Skeletal muscle satellite cell (primary cell): ENCODE measurements at regions not wholly inside any gene's neighbourhood (a gene's known extent, or its start where the extent isn't known, plus 50 kb on each side); places are given as distances from the start of the nearest gene placed in this dataset.
"Not testable (repeated sequence)": the region's sequence is repeated elsewhere in the genome, so short reads cannot be mapped to it uniquely, and the experiment has no call there.

Source experiments
- H3K27me3 ChIP-seq: 2 replicates; pipeline ENCODE4 v1.7.0; 2013; ENCODE audit warnings: low read length; ENCODE audit not compliant: control insufficient read depth, insufficient read depth
- H3K36me3 ChIP-seq: 2 replicates; pipeline ENCODE4 v1.7.0; 2013; ENCODE audit warnings: mild to moderate bottlenecking, control low read depth, low read length; ENCODE audit not compliant: insufficient read depth
- H3K4me1 ChIP-seq: 2 replicates; pipeline ENCODE4 v1.7.0; 2013; ENCODE audit warnings: low read length; ENCODE audit not compliant: control insufficient read depth, insufficient read depth
- H3K4me2 ChIP-seq: 2 replicates; pipeline ENCODE4 v1.7.0; 2013; ENCODE audit warnings: mild to moderate bottlenecking, low read length
- H3K4me3 ChIP-seq: 2 replicates; pipeline ENCODE4 v1.7.0; 2013; ENCODE audit warnings: low read length
- H3K9ac ChIP-seq: 2 replicates; pipeline ENCODE4 v1.7.0; 2013; ENCODE audit warnings: mild to moderate bottlenecking, low read depth, low read length, moderate library complexity
- H3K9me3 ChIP-seq: replicated peaks from 2 replicates; pipeline ENCODE4 v1.7.0; 2013; ENCODE audit warnings: mild to moderate bottlenecking, control low read depth, low read length

DNA sequence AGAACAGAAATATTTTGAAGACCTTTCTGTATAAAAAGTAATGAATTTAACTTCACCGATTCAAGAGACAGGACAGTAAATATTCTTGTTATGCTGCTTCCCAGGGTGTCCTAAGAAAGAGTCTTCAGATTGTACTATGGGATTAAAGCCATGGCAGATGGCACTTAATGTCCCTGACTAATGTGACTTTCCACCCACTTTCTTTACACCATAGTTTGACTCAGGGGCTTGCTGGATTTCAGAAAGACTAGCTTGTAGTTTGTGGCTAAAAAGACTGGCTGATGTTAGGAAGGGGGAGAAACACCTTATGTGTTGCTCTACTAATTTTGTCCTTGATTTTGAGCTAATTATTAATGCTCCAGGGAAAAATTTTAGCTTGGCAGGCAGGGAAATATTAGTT lies 75.9 kb downstream of the UTRN start:
- Histone ChIP-seq H3K4me1 (peaks cover 30% of the 10 kb centered on the region), H3K36me3 (no peaks in the 10 kb centered on the region), H3K4me3 (no peak overlapping the region), H3K27me3 (no peaks in the 10 kb centered on the region), H3K9me3 (no peaks in the 10 kb centered on the region), H3K4me2 (no peak overlapping the region), H3K9ac (no peak overlapping the region)

GRCh38 chr6:144362042-144363018 lies 77.2 kb downstream of the UTRN start:
- Histone ChIP-seq H3K4me3 (no peak overlapping the region), H3K4me2 (no peak overlapping the region), H3K4me1 (peaks cover 30% of the 10 kb centered on the region), H3K9ac (no peak overlapping the region), H3K36me3 (no peaks in the 10 kb centered on the region), H3K9me3 (no peaks in the 10 kb centered on the region), H3K27me3 (no peaks in the 10 kb centered on the region)

DNA sequence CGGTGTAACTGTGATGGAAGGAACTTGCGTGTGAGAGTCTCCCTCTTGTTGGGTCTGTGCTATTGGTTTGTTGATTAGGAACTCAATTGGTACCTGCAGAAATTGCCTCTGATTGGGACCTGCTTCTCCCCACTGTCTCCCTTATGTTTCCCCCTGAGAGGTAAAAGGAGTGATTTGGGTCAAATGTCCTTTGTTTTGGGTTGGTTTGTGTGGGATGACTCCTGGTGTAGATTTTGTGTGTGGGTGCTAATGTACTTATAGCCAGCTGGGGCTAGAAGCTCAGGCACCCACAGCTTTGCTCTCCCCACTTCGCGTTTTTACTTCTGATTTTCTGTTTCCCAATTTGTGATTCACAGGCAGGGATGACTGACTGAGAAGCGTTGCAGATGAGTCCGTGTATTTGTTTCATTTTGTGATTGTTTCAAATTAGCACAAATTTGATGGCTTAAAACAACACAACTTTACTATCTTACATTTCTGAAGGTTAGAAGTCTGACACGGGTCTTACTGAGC lies 79.1 kb downstream of the UTRN start:
- H3K36me3 ChIP-seq, result no peaks in the 10 kb centered on the region
- peak overlapping the region; percentile 21 for H3K9ac ChIP-seq
- peaks cover 30% of the 10 kb centered on the region for H3K4me1 ChIP-seq
- no peaks in the 10 kb centered on the region for H3K27me3 ChIP-seq
- H3K9me3 ChIP-seq, result no peaks in the 10 kb centered on the region
- peak overlapping the region; percentile 35 for H3K4me3 ChIP-seq
- H3K4me2 ChIP-seq, result peak overlapping the region; percentile 75

DNA sequence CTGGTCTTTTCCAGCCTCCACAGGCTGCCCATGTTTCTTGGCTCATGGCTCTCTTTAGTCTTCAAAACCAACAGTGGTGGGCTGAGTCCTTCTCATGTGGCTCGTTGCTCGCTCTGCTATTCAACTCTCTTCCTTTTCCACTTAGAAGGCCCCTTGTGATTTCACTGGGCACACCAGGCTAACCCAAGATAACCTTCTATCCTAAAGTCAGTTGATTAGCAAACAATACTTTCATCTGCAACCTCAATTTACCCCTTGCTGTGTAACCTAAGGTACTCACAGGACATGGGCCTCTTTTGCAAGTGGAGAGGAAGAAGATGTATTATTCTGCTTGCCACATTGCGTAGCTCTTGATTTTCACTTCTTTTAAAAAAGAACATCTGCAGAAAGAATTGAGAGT lies 79.6 kb downstream of the UTRN start:
- peaks cover 30% of the 10 kb centered on the region for H3K4me1 ChIP-seq
- peak overlapping the region; percentile 35 for H3K4me3 ChIP-seq
- no peaks in the 10 kb centered on the region for H3K27me3 ChIP-seq
- H3K9ac ChIP-seq, result peak overlapping the region; percentile 21
- peak overlapping the region; percentile 75 for H3K4me2 ChIP-seq
- no peaks in the 10 kb centered on the region for H3K36me3 ChIP-seq
- no peaks in the 10 kb centered on the region for H3K9me3 ChIP-seq

DNA sequence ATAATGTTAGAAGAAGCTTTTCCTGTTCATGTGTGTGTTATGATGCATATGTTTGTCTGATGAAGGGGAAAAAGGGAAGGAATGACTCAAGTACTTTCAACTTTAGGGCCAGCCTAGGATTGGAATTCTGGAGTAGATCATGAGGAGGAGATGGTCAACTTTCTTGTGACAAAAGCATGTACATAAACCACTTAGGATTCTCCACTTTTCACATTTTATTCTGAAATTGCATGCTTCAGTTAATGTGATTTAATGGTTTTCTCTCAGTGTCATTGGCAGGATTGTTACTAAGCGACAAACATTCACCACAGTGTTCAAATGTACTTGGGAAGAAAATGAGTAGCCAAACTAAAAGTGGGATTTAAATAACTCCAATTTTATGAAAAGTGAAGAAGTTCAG lies 80.1 kb downstream of the UTRN start:
- Histone ChIP-seq H3K4me2 (peak overlapping the region; percentile 75), H3K36me3 (no peaks in the 10 kb centered on the region), H3K27me3 (no peaks in the 10 kb centered on the region), H3K9me3 (no peaks in the 10 kb centered on the region), H3K9ac (no peak overlapping the region), H3K4me1 (peaks cover 30% of the 10 kb centered on the region), H3K4me3 (no peak overlapping the region)

DNA sequence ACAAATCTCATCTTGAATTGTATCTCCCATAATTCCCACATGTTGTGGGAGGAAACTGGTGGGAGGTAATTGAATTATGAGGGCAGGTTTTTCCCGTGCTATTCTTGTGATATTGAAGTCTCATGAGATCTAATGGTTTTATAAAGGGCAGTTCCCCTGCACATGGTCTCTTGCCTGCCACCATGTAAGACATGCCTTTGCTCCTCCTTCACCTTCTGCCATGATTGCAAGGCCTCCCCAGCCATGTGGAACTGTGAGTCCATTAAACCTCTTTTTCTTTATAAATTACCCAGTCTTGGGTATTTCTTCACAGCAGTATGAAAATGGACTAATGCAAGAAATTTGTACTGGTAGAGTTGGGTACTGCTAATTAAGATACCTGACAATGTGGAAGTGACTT lies 84.6 kb downstream of the UTRN start:
- H3K4me2 ChIP-seq, H3K4me3 ChIP-seq, H3K9ac ChIP-seq, H3K9me3 ChIP-seq, H3K36me3 ChIP-seq, H3K4me1 ChIP-seq, H3K27me3 ChIP-seq: not testable (repeated sequence)

- no peaks in the 10 kb centered on the region for H3K27me3 ChIP-seq
- H3K36me3 ChIP-seq, result no peaks in the 10 kb centered on the region
- H3K9me3 ChIP-seq, result no peaks in the 10 kb centered on the region
- no peak overlapping the region for H3K9ac ChIP-seq
- peaks cover 5% of the 10 kb centered on the region for H3K4me1 ChIP-seq
- H3K4me3 ChIP-seq, result no peak overlapping the region
- no peak overlapping the region for H3K4me2 ChIP-seq
Observed at GRCh38 chr6:144372116-144372515, 87.0 kb downstream of the UTRN start.

GRCh38 chr6:144372611-144373594 lies 87.8 kb downstream of the UTRN start:
- Histone ChIP-seq H3K4me1 (peaks cover 12% of the 10 kb centered on the region), H3K4me3 (no peak overlapping the region), H3K9ac (no peak overlapping the region), H3K27me3 (no peaks in the 10 kb centered on the region), H3K9me3 (no peaks in the 10 kb centered on the region), H3K36me3 (no peaks in the 10 kb centered on the region), H3K4me2 (no peak overlapping the region)

DNA sequence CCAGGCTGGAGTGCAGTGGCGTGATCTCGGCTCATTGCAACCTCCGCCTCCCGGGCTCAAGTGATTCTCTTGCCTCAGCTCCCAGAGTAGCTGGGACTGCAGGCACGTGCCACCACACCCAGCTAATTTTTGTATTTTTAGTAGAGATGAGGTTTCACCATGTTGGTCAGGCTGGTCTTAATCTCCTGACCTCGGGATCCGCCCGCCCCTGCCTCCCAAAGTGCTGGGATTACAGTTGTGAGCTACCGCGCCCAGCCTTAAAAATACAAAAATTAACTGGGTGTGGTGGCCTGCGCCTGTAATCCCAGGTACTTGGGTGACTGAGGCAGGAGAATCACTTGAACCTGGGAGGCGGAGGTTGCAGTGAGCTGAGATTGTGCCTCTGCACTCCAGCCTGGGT lies 89.4 kb downstream of the UTRN start:
- H3K9me3 ChIP-seq, H3K36me3 ChIP-seq, H3K4me2 ChIP-seq, H3K27me3 ChIP-seq, H3K9ac ChIP-seq, H3K4me3 ChIP-seq: not testable (repeated sequence)
- H3K4me1 ChIP-seq, result peaks cover 29% of the 10 kb centered on the region

- H3K36me3 ChIP-seq, result no peaks in the 10 kb centered on the region
- H3K4me3 ChIP-seq, result peak overlapping the region; percentile 32
- peak overlapping the region; percentile 47 for H3K4me2 ChIP-seq
- H3K9me3 ChIP-seq, result no peaks in the 10 kb centered on the region
- H3K9ac ChIP-seq, result peak overlapping the region; percentile 32
- H3K4me1 ChIP-seq, result peaks cover 31% of the 10 kb centered on the region
- H3K27me3 ChIP-seq, result no peaks in the 10 kb centered on the region
Observed at GRCh38 chr6:144377586-144378210, 92.6 kb downstream of the UTRN start.

GRCh38 chr6:144378437-144378836 lies 93.3 kb downstream of the UTRN start:
- H3K4me2 ChIP-seq, result peak overlapping the region; percentile 26
- H3K9me3 ChIP-seq, result no peaks in the 10 kb centered on the region
- peaks cover 31% of the 10 kb centered on the region for H3K4me1 ChIP-seq

More at GRCh38 chr6:144378437-144378836, 93.3 kb downstream of the UTRN start:
- Histone ChIP-seq H3K9ac (no peak overlapping the region), H3K4me3 (no peak overlapping the region), H3K36me3 (no peaks in the 10 kb centered on the region), H3K27me3 (no peaks in the 10 kb centered on the region)
